WTC11 (cell line): ENCODE measurements at regions not wholly inside any gene's neighbourhood (a gene's known extent, or its start where the extent isn't known, plus 50 kb on each side); places are given as distances from the start of the nearest gene placed in this dataset.

Experiments used
- ATAC-seq: fragments of 200-7000 bp; cut with Tn5 transposase; 2 replicates; pipeline ENCODE4 v1.10.0; 2021; ENCODE audit warnings: mild to moderate bottlenecking, moderate library complexity
- CTCF ChIA-PET: fragments of 300-600 bp; sonication (Branson Sonifier 250); formaldehyde crosslinking; loops from one replicate; lab custom pipeline; 2021; ENCODE audit warnings: antibody characterized with exemption; lab: Charles Lee
- POLR2A ChIA-PET: fragments of 350-600 bp; sonication (Branson Sonifier 250); formaldehyde crosslinking; loops from one replicate; lab custom pipeline; 2021; ENCODE audit warnings: antibody characterized with exemption; lab: Charles Lee
- DNase-seq: peaks from one replicate; pipeline ENCODE4 v3.0.0; 2021; ENCODE audit warnings: low spot score
- H3K27ac Mint-ChIP-seq: 2 replicates; pipeline ENCODE4 v1.8.0; 2021; ENCODE audit warnings: mixed read lengths
- H3K27me3 Mint-ChIP-seq: 2 replicates; pipeline ENCODE4 v1.8.0; 2021; ENCODE audit warnings: low read depth, mild to moderate bottlenecking, moderate library complexity, mixed read lengths
- H3K36me3 Mint-ChIP-seq: 2 replicates; pipeline ENCODE4 v1.8.0; 2021; ENCODE audit warnings: mixed read lengths
- H3K4me1 Mint-ChIP-seq: 2 replicates; pipeline ENCODE4 v1.8.0; 2022; ENCODE audit warnings: mixed read lengths
- H3K4me3 Mint-ChIP-seq: 2 replicates; pipeline ENCODE4 v1.8.0; 2021; ENCODE audit warnings: mild to moderate bottlenecking, moderate library complexity, mixed read lengths
- H3K9me3 Mint-ChIP-seq: 2 replicates; pipeline ENCODE4 v1.8.0; 2021; ENCODE audit warnings: mixed read lengths
- ATF1 ChIP-seq: sonication (generic); formaldehyde crosslinking; IDR thresholded peaks from 2 replicates; pipeline ENCODE4 v1.8.1; 2023; ENCODE audit warnings: mild to moderate bottlenecking, moderate library complexity, missing genetic modification reagents
- CBFB ChIP-seq: sonication (generic); formaldehyde crosslinking; IDR thresholded peaks from 2 replicates; pipeline ENCODE4 v1.8.1; 2022; ENCODE audit warnings: mild to moderate bottlenecking, low read depth, missing genetic modification reagents
- CREM ChIP-seq: sonication (generic); formaldehyde crosslinking; IDR thresholded peaks from 2 replicates; pipeline ENCODE4 v1.8.1; 2022; ENCODE audit warnings: mild to moderate bottlenecking, missing genetic modification reagents, moderate library complexity
- CTCF ChIP-seq: fragments of 200-600 bp; IDR thresholded peaks from 2 replicates; pipeline ENCODE4 v1.8.0; 2022; ENCODE audit warnings: antibody characterized with exemption
- FOXJ3 ChIP-seq: sonication (generic); formaldehyde crosslinking; IDR thresholded peaks from 2 replicates; pipeline ENCODE4 v1.9.0; 2021; ENCODE audit warnings: missing genetic modification reagents, mild to moderate bottlenecking, borderline replicate concordance
- GTF2I ChIP-seq: fragments of 250-450 bp; sonication (Bioruptor Pico); conservative IDR thresholded peaks from 2 replicates; pipeline ENCODE4 v1.4.0; 2021; ENCODE audit warnings: mild to moderate bottlenecking
- NFATC4 ChIP-seq: fragments of 250-450 bp; sonication (Bioruptor Pico); IDR thresholded peaks from 2 replicates; pipeline ENCODE4 v1.9.0; 2021; ENCODE audit warnings: mild to moderate bottlenecking
- NFE2L1 ChIP-seq: sonication (generic); formaldehyde crosslinking; IDR thresholded peaks from 2 replicates; pipeline ENCODE4 v1.8.1; 2023; ENCODE audit warnings: missing genetic modification reagents
- NFYB ChIP-seq: sonication (generic); formaldehyde crosslinking; conservative IDR thresholded peaks from 2 replicates; pipeline ENCODE4 v1.8.0; 2022; ENCODE audit warnings: low read depth, missing genetic modification reagents
- PRRX2 ChIP-seq: fragments of 250-450 bp; sonication (Bioruptor Pico); IDR thresholded peaks from 2 replicates; pipeline ENCODE4 v1.8.0; 2021; ENCODE audit warnings: mild to moderate bottlenecking
- RELA ChIP-seq: sonication (generic); formaldehyde crosslinking; IDR thresholded peaks from 2 replicates; pipeline ENCODE4 v1.8.1; 2022; ENCODE audit warnings: missing genetic modification reagents, mild to moderate bottlenecking, borderline replicate concordance
- SMAD3 ChIP-seq: sonication (generic); formaldehyde crosslinking; IDR thresholded peaks from 2 replicates; pipeline ENCODE4 v1.8.0; 2022; ENCODE audit warnings: missing genetic modification reagents, mild to moderate bottlenecking, borderline replicate concordance
- ZNF121 ChIP-seq: sonication (generic); formaldehyde crosslinking; IDR thresholded peaks from 2 replicates; pipeline ENCODE4 v1.8.0; 2023; ENCODE audit warnings: missing genetic modification reagents
- ZNF138 ChIP-seq: sonication (generic); formaldehyde crosslinking; conservative IDR thresholded peaks from 2 replicates; pipeline ENCODE4 v1.8.1; 2022; ENCODE audit warnings: mild to moderate bottlenecking, moderate library complexity, missing genetic modification reagents
- ZNF671 ChIP-seq: fragments of 250-450 bp; sonication (Bioruptor Pico); IDR thresholded peaks from 2 replicates; pipeline ENCODE4 v1.8.0; 2021; ENCODE audit warnings: mild to moderate bottlenecking
- TF ChIP-seq, protein P1 (sequence below): sonication (generic); formaldehyde crosslinking; IDR thresholded peaks from 2 replicates; pipeline ENCODE4 v1.8.1; 2023; ENCODE audit warnings: mild to moderate bottlenecking, missing genetic modification reagents, moderate library complexity
- TF ChIP-seq, protein P2 (sequence below): sonication (generic); formaldehyde crosslinking; IDR thresholded peaks from 2 replicates; pipeline ENCODE4 v1.8.0; 2022; ENCODE audit warnings: missing genetic modification reagents
- TF ChIP-seq, protein P3 (sequence below): sonication (generic); formaldehyde crosslinking; IDR thresholded peaks from 2 replicates; pipeline ENCODE4 v1.8.1; 2023; ENCODE audit warnings: mild to moderate bottlenecking, missing genetic modification reagents, borderline replicate concordance

DNA sequence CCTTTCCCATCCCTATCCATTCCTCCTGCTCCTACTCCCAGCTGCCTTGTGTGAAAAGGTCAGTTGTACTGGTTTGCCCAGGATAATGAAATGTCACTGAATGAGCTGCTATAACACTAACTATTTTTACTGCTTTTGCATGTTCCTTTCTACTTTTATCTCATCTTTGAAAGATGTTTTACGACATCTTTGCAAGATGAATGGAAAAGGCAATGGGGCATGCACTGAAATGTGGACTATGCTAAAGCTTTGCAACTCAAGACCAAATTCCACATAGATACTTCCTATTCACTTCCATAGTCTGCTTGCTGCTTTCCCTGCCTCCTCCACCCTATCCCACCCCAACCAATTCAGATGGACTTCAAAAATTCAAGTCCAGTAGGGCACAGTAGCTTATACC, 111.3 kb downstream of the SETD4 start:
- ChIA-PET CTCF (interaction anchor here (1.1 kb wide), 1 partner anchor 15 kb away, joined by 3 read pairs; no protein-coding TSS in a partner anchor), POLR2A (no interaction called here)
- H3K36me3 Mint-ChIP-seq, result no peaks in the 10 kb centered on the region
- TF ChIP-seq FOXJ3 (no peak), NFE2L1 (no peak), ZNF138 (CRISPR knock-in tag) (no peak), ZNF121 (CRISPR knock-in tag) (no peak), PRRX2 (CRISPR knock-in tag) (no peak), ATF1 (CRISPR knock-in tag) (no peak), SMAD3 (no peak), RELA (CRISPR knock-in tag) (no peak), GTF2I (CRISPR knock-in tag) (no peak), CTCF (no peak), NFYB (no peak), CREM (no peak)
- TF ChIP-seq, protein P1, sequence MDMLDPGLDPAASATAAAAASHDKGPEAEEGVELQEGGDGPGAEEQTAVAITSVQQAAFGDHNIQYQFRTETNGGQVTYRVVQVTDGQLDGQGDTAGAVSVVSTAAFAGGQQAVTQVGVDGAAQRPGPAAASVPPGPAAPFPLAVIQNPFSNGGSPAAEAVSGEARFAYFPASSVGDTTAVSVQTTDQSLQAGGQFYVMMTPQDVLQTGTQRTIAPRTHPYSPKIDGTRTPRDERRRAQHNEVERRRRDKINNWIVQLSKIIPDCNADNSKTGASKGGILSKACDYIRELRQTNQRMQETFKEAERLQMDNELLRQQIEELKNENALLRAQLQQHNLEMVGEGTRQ (CRISPR knock-in tag), result no peak
- TF ChIP-seq, protein P2, sequence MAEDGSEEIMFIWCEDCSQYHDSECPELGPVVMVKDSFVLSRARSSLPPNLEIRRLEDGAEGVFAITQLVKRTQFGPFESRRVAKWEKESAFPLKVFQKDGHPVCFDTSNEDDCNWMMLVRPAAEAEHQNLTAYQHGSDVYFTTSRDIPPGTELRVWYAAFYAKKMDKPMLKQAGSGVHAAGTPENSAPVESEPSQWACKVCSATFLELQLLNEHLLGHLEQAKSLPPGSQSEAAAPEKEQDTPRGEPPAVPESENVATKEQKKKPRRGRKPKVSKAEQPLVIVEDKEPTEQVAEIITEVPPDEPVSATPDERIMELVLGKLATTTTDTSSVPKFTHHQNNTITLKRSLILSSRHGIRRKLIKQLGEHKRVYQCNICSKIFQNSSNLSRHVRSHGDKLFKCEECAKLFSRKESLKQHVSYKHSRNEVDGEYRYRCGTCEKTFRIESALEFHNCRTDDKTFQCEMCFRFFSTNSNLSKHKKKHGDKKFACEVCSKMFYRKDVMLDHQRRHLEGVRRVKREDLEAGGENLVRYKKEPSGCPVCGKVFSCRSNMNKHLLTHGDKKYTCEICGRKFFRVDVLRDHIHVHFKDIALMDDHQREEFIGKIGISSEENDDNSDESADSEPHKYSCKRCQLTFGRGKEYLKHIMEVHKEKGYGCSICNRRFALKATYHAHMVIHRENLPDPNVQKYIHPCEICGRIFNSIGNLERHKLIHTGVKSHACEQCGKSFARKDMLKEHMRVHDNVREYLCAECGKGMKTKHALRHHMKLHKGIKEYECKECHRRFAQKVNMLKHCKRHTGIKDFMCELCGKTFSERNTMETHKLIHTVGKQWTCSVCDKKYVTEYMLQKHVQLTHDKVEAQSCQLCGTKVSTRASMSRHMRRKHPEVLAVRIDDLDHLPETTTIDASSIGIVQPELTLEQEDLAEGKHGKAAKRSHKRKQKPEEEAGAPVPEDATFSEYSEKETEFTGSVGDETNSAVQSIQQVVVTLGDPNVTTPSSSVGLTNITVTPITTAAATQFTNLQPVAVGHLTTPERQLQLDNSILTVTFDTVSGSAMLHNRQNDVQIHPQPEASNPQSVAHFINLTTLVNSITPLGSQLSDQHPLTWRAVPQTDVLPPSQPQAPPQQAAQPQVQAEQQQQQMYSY (CRISPR knock-in tag), result no peak
- ATAC-seq (no peak), DNase-seq (no peak)
- H3K9me3 Mint-ChIP-seq, result no peaks in the 10 kb centered on the region
- no peaks in the 10 kb centered on the region for H3K4me1 Mint-ChIP-seq
- H3K27me3 Mint-ChIP-seq, result no peaks in the 10 kb centered on the region; the same call in 1 of the 2 replicates
- H3K4me3 Mint-ChIP-seq, result no peak overlapping the region
- no peak overlapping the region for H3K27ac Mint-ChIP-seq

DNA sequence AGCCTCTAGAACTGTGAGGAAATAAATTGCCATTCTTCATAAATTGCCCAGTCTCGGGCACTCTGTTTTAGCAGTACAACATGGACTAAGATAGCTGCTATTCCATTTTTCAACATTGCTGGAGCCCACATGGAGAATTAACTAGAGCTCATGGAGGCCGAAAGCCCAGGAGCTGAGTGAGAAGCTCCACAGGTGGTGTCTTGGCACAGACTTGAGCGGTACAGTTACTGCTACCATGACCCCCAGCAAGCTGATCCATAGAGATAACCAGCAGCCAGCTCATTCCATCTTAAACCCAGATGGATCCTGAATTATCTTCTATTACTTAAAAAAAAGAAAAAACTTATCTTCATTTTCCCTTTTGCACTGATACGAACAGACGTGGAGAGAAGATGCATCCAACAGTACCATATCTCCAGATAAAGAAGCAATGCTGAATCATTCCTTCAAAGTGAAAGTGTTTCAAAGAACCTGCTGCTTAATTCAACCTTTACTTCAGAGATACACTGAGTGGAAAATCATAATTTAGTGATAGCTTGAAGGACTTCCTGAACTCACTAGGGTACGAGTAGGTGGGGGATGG, 115.1 kb downstream of the SETD4 start:
- ChIA-PET POLR2A (interaction anchor here (0.6 kb wide), 1 partner anchor 9 kb away, joined by 7 read pairs; no protein-coding TSS in a partner anchor), CTCF (no interaction called here)
- no peak for DNase-seq
- H3K27ac Mint-ChIP-seq, result no peak overlapping the region
- no peak for ATAC-seq
- H3K27me3 Mint-ChIP-seq, result no peaks in the 10 kb centered on the region
- no peak overlapping the region for H3K4me3 Mint-ChIP-seq
- peaks cover 2% of the 10 kb centered on the region for H3K4me1 Mint-ChIP-seq
- no peaks in the 10 kb centered on the region for H3K9me3 Mint-ChIP-seq
- TF ChIP-seq, protein P3, sequence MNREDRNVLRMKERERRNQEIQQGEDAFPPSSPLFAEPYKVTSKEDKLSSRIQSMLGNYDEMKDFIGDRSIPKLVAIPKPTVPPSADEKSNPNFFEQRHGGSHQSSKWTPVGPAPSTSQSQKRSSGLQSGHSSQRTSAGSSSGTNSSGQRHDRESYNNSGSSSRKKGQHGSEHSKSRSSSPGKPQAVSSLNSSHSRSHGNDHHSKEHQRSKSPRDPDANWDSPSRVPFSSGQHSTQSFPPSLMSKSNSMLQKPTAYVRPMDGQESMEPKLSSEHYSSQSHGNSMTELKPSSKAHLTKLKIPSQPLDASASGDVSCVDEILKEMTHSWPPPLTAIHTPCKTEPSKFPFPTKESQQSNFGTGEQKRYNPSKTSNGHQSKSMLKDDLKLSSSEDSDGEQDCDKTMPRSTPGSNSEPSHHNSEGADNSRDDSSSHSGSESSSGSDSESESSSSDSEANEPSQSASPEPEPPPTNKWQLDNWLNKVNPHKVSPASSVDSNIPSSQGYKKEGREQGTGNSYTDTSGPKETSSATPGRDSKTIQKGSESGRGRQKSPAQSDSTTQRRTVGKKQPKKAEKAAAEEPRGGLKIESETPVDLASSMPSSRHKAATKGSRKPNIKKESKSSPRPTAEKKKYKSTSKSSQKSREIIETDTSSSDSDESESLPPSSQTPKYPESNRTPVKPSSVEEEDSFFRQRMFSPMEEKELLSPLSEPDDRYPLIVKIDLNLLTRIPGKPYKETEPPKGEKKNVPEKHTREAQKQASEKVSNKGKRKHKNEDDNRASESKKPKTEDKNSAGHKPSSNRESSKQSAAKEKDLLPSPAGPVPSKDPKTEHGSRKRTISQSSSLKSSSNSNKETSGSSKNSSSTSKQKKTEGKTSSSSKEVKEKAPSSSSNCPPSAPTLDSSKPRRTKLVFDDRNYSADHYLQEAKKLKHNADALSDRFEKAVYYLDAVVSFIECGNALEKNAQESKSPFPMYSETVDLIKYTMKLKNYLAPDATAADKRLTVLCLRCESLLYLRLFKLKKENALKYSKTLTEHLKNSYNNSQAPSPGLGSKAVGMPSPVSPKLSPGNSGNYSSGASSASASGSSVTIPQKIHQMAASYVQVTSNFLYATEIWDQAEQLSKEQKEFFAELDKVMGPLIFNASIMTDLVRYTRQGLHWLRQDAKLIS (CRISPR knock-in tag), result no peak
- TF ChIP-seq CBFB (CRISPR knock-in tag) (no peak), NFATC4 (CRISPR knock-in tag) (no peak), ZNF671 (no peak)
- H3K36me3 Mint-ChIP-seq, result no peaks in the 10 kb centered on the region
